Thoracic aorta (tissue), 2 donors: ENCODE measurements at regions not wholly inside any gene's neighbourhood (a gene's known extent, or its start where the extent isn't known, plus 50 kb on each side); places are given as distances from the start of the nearest gene placed in this dataset.
"Not testable (repeated sequence)": the region's sequence is repeated elsewhere in the genome, so short reads cannot be mapped to it uniquely, and the experiment has no call there.

ENCODE experiments used
- ATAC-seq: fragments of 150-250 bp; one replicate; pipeline ENCODE4 v1.8.0; 2017; ENCODE audit warnings: low read depth; ENCODE audit not compliant: insufficient number of reproducible peaks, low FRiP score
- DNase-seq: peaks from one replicate; pipeline ENCODE4 v3.0.0-alpha.2; 2020; ENCODE audit warnings: low spot score
- H3K27ac ChIP-seq, 2 donors: fragments of 200-600 bp; sonication (generic); 1 replicate in 1 of 2; 2 replicates in 1 of 2; pipeline ENCODE4 v1.5.1; 2016; ENCODE audit warnings: mild to moderate bottlenecking in 2 of 2, moderate library complexity in 2 of 2
- H3K27me3 ChIP-seq: fragments of 200-600 bp; sonication (generic); replicated peaks from 2 replicates; pipeline ENCODE4 v1.6.0; 2016; ENCODE audit warnings: mild to moderate bottlenecking; ENCODE audit not compliant: insufficient read depth
- H3K36me3 ChIP-seq: fragments of 200-600 bp; sonication (generic); one replicate; pipeline ENCODE4 v1.5.1; 2016
- H3K4me1 ChIP-seq, 2 donors: fragments of 200-600 bp; sonication (generic); 1 replicate in 1 of 2; 2 replicates in 1 of 2; pipeline versions ENCODE4 v1.5.1 to v1.6.0; 2016; ENCODE audit warnings: low read depth in 2 of 2, mild to moderate bottlenecking in 1 of 2; ENCODE audit not compliant: control insufficient read depth in 1 of 2
- H3K4me3 ChIP-seq: fragments of 200-600 bp; sonication (generic); 2 replicates; pipeline ENCODE4 v1.5.1; 2016; ENCODE audit warnings: mild to moderate bottlenecking
- H3K9me3 ChIP-seq: fragments of 200-600 bp; sonication (generic); 2 replicates; pipeline ENCODE4 v1.5.1; 2016
- TF ChIP-seq, protein P1 (sequence below): fragments of 200-600 bp; sonication (generic); IDR thresholded peaks from one replicate; pipeline ENCODE4 v1.5.1; 2019; ENCODE audit warnings: antibody characterized with exemption

DNA sequence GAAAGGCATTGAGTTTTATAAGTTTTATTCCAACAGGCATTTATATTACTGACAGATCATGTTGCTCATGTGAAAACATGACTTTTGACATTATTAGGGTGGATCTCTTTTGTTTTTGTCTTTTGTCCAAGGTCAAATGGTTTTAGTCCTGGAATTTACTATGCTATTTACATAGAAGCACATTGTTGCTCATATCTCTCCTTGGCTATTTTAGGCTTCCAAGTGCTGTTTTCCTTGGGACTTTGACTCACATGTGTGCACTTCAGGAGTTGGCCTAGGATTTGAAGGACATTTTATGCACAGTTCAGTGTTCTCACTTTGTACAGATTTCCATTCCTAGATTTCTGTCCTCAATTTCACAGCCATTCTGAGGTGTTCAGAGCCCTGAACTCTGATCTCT is 225.7 kb downstream of the PYDC2 start:
- Histone ChIP-seq H3K27ac (no peak overlapping the region), H3K9me3 (no peaks in the 10 kb centered on the region), H3K4me1 (no peaks in the 10 kb centered on the region), H3K36me3 (no peaks in the 10 kb centered on the region), H3K4me3 (no peak overlapping the region), H3K27me3 (no peaks in the 10 kb centered on the region)
- DNase-seq (no peak), ATAC-seq (no peak)
- TF ChIP-seq, protein P1, sequence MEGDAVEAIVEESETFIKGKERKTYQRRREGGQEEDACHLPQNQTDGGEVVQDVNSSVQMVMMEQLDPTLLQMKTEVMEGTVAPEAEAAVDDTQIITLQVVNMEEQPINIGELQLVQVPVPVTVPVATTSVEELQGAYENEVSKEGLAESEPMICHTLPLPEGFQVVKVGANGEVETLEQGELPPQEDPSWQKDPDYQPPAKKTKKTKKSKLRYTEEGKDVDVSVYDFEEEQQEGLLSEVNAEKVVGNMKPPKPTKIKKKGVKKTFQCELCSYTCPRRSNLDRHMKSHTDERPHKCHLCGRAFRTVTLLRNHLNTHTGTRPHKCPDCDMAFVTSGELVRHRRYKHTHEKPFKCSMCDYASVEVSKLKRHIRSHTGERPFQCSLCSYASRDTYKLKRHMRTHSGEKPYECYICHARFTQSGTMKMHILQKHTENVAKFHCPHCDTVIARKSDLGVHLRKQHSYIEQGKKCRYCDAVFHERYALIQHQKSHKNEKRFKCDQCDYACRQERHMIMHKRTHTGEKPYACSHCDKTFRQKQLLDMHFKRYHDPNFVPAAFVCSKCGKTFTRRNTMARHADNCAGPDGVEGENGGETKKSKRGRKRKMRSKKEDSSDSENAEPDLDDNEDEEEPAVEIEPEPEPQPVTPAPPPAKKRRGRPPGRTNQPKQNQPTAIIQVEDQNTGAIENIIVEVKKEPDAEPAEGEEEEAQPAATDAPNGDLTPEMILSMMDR: no peak

DNA sequence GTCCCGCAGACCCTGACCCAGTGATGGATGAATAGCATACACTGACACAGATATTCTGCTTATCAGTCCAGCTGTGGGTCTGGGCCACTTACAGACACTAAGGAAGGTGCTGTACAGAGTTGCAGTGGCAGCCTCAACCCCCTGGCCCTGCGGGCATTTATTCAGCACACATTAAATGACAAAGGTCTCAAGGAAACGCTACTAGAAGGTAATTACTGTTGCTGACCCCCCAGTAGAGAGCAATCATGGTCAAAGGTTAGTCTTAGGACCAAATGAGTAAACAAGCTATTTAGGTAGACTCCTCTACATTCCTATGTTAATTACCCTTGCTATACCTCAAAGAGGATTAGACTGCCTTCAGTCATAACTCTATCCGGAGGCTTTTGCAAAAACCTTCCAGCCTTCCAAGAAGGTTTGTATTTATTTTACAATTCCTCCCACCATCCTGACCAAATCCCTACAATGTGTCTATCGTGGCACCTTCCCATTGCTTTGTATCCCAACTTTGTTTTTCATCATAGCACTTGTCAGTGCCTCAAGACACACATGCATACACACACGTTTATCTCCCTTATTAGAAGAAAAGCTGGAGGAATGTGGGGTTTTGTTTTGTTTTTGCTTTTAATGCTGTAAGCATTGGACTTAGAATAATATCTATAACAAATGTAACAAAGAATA is 227.9 kb downstream of the PYDC2 start:
- no peak overlapping the region for H3K27ac ChIP-seq
- no peaks in the 10 kb centered on the region for H3K4me1 ChIP-seq
- H3K27me3 ChIP-seq: no peaks in the 10 kb centered on the region
- H3K9me3 ChIP-seq: no peaks in the 10 kb centered on the region
- H3K4me3 ChIP-seq: no peak overlapping the region
- TF ChIP-seq, protein P1: no peak
- no peak for DNase-seq
- no peak for ATAC-seq
- H3K36me3 ChIP-seq: no peaks in the 10 kb centered on the region

DNA sequence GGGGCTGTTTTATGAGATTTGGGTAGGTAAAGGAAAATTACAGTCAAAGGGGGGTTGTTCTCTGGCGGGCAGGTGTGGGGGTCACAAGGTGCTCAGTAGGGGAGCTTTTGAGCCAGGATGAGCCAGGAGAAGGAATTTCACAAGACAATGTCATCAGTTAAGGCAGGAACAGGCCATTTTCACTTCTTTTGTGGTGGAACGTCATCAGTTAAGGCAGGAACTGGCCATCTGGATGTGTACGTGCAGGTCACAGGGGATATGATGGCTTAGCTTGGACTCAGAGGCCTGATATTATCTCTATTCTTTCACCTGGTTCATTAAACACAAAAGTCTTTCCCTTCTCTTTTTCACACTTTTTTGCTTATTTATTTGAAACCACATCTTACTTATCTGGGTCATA is 230.2 kb downstream of the PYDC2 start:
- H3K9me3 ChIP-seq, ATAC-seq: not testable (repeated sequence)

GRCh38 chr3:191695131-191695814 is 234.3 kb downstream of the PYDC2 start:
- no peaks in the 10 kb centered on the region for H3K4me1 ChIP-seq
- no peak overlapping the region for H3K4me3 ChIP-seq
- H3K27ac ChIP-seq: no peak overlapping the region
- DNase-seq (no peak), ATAC-seq (no peak)
- H3K36me3 ChIP-seq: no peaks in the 10 kb centered on the region
- TF ChIP-seq, protein P1: no peak
- no peaks in the 10 kb centered on the region for H3K9me3 ChIP-seq
- no peaks in the 10 kb centered on the region for H3K27me3 ChIP-seq

More for the DNA sequence above, 230.2 kb downstream of the PYDC2 start:
- not testable (repeated sequence) for H3K27me3 ChIP-seq, H3K27ac ChIP-seq, H3K4me3 ChIP-seq, DNase-seq, H3K4me1 ChIP-seq, H3K36me3 ChIP-seq

DNA sequence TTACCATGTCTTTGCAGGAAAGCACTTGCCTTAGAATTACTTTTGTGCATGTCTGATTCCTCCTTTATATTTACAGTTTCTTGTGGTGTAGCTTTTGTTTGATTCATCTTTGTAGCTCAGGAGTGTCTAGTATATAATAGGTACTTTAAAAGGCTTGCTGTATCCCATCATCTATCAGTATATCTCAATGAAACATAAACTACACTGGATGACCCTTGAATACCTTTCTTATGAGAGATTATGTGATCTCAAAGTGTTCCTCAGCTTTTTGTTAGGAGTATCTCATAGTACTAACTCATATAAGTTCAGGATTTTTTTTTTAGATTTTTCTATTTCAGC is 234.8 kb downstream of the PYDC2 start:
- TF ChIP-seq, protein P1: no peak
- no peak for DNase-seq

More for the DNA sequence above, 234.8 kb downstream of the PYDC2 start:
- H3K4me1 ChIP-seq: no peaks in the 10 kb centered on the region
- ATAC-seq: no peak
- H3K36me3 ChIP-seq: no peaks in the 10 kb centered on the region
- no peak overlapping the region for H3K4me3 ChIP-seq
- H3K27ac ChIP-seq: no peak overlapping the region
- H3K9me3 ChIP-seq: no peaks in the 10 kb centered on the region
- no peaks in the 10 kb centered on the region for H3K27me3 ChIP-seq
